ENCODE measurements at regions not wholly inside any gene's neighbourhood (a gene's known extent, or its start where the extent isn't known, plus 50 kb on each side); places are given as distances from the start of the nearest gene placed in this dataset.

DNA sequence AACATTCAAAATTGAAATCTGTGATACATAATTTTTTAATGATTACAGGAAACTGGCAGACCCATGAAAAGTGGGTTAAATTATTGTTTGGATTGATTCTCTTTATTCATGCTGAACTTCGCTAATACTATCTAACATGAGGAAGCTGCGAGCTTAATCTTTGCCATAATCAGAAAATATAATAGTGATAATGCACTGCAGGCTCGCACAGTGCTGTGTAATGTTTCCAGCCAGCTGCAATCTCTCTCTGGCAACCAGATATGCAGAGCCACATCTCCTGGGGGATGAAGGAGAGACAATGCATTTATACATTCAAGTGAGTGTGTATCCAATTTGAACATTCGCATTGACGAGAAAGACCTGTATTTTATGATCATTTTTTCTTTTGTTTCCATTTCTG, 669.7 kb upstream of the RGMB start:
- TF ChIP-seq TAF1 (IDR thresholded peaks at IDR 0.05; ENCODE audit: borderline replicate concordance, insufficient read depth, low read length): no peak
- TF ChIP-seq, protein P1, sequence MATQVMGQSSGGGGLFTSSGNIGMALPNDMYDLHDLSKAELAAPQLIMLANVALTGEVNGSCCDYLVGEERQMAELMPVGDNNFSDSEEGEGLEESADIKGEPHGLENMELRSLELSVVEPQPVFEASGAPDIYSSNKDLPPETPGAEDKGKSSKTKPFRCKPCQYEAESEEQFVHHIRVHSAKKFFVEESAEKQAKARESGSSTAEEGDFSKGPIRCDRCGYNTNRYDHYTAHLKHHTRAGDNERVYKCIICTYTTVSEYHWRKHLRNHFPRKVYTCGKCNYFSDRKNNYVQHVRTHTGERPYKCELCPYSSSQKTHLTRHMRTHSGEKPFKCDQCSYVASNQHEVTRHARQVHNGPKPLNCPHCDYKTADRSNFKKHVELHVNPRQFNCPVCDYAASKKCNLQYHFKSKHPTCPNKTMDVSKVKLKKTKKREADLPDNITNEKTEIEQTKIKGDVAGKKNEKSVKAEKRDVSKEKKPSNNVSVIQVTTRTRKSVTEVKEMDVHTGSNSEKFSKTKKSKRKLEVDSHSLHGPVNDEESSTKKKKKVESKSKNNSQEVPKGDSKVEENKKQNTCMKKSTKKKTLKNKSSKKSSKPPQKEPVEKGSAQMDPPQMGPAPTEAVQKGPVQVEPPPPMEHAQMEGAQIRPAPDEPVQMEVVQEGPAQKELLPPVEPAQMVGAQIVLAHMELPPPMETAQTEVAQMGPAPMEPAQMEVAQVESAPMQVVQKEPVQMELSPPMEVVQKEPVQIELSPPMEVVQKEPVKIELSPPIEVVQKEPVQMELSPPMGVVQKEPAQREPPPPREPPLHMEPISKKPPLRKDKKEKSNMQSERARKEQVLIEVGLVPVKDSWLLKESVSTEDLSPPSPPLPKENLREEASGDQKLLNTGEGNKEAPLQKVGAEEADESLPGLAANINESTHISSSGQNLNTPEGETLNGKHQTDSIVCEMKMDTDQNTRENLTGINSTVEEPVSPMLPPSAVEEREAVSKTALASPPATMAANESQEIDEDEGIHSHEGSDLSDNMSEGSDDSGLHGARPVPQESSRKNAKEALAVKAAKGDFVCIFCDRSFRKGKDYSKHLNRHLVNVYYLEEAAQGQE (IDR thresholded peaks at IDR 0.05; ENCODE audit: insufficient read depth in 1 of 2, low read depth in 2 of 2, low read length in 2 of 2): no peak
- no peak for TF ChIP-seq POLR2AphosphoS5 (IDR thresholded peaks at IDR 0.05; ENCODE audit: low read depth, low read length)
- TF ChIP-seq SIN3A (IDR thresholded peaks at IDR 0.05; ENCODE audit: borderline replicate concordance, insufficient read depth, low read length): no peak
